PC-9 (cell line): ENCODE measurements at regions not wholly inside any gene's neighbourhood (a gene's known extent, or its start where the extent isn't known, plus 50 kb on each side); places are given as distances from the start of the nearest gene placed in this dataset.

Experiments used
- BruUV-seq: library from RNA; stranded (reverse); fragments of 400-500 nt; replicated peaks from 2 replicates; lab custom pipeline; 2021; lab: Mats Ljungman, UMichigan
- CTCF ChIA-PET: fragments of 300-600 bp; sonication (Branson Sonifier 250); formaldehyde crosslinking; loops from one replicate; lab custom pipeline; 2022; ENCODE audit warnings: antibody characterized with exemption; lab: Charles Lee
- POLR2A ChIA-PET: fragments of 300-600 bp; sonication (Branson Sonifier 250); formaldehyde crosslinking; loops from one replicate; lab custom pipeline; 2022; ENCODE audit warnings: antibody characterized with exemption; ENCODE audit not compliant: unreplicated experiment; lab: Charles Lee
- DNase-seq, 2 experiments: peaks; one replicate each; pipeline versions ENCODE4 v3.0.0 to v3.0.0-alpha.2; 2015 to 2022; ENCODE audit warnings: mixed read lengths in 1 of 2
- H2AFZ ChIP-seq: fragments of 200-600 bp; sonication (generic); 2 replicates; pipeline ENCODE4 v1.8.1; 2017; ENCODE audit warnings: antibody characterized with exemption
- H3F3A ChIP-seq: fragments of 200-600 bp; sonication (generic); 2 replicates; pipeline ENCODE4 v1.8.1; 2017; ENCODE audit warnings: antibody characterized with exemption, mild to moderate bottlenecking, low read depth; ENCODE audit not compliant: insufficient read depth
- H3K27ac ChIP-seq: fragments of 200-600 bp; sonication (generic); 2 replicates; pipeline ENCODE4 v1.6.1; 2016; ENCODE audit warnings: mixed run types
- H3K27me3 ChIP-seq: fragments of 200-600 bp; sonication (generic); 2 replicates; pipeline ENCODE4 v1.6.1; 2016; ENCODE audit warnings: low read depth, mixed run types; ENCODE audit not compliant: insufficient read depth
- H3K36me3 ChIP-seq: fragments of 200-600 bp; sonication (generic); 2 replicates; pipeline ENCODE4 v1.6.1; 2016; ENCODE audit warnings: low read depth, mixed run types
- H3K4me1 ChIP-seq: fragments of 200-600 bp; sonication (generic); replicated peaks from 2 replicates; pipeline ENCODE4 v1.6.1; 2016; ENCODE audit warnings: mixed run types; ENCODE audit not compliant: insufficient read depth
- H3K4me2 ChIP-seq: fragments of 200-600 bp; sonication (generic); 2 replicates; pipeline ENCODE4 v1.6.1; 2017; ENCODE audit warnings: mixed run types
- H3K4me3 ChIP-seq: fragments of 200-600 bp; sonication (generic); 2 replicates; pipeline ENCODE4 v1.6.1; 2016; ENCODE audit warnings: mixed run types
- H3K79me2 ChIP-seq: fragments of 200-600 bp; sonication (generic); 2 replicates; pipeline ENCODE4 v1.6.1; 2017; ENCODE audit warnings: low read depth, mixed run types
- H3K9me2 ChIP-seq: fragments of 200-600 bp; sonication (generic); 2 replicates; pipeline ENCODE4 v1.8.1; 2017; ENCODE audit warnings: mild to moderate bottlenecking; ENCODE audit not compliant: insufficient read depth
- H3K9me3 ChIP-seq: fragments of 200-600 bp; sonication (generic); 2 replicates; pipeline ENCODE4 v1.8.1; 2016; ENCODE audit warnings: low read depth; ENCODE audit not compliant: insufficient read depth
- H4K20me1 ChIP-seq: fragments of 200-600 bp; sonication (generic); 2 replicates; pipeline ENCODE4 v1.8.1; 2017; ENCODE audit not compliant: insufficient read depth
- EZH2 ChIP-seq: fragments of 200-600 bp; sonication (generic); IDR thresholded peaks from 2 replicates; pipeline ENCODE4 v1.8.0; 2017; ENCODE audit warnings: antibody characterized with exemption, low read depth
- intact Hi-C: fragments of 100-400 bp; cut with micrococcal nuclease; formaldehyde crosslinking; loops from one replicate; pipeline ENCODE4 v1.10.0; 2022; ENCODE audit not compliant: unreplicated experiment
- TF ChIP-seq, protein P1 (sequence below): fragments of 200-600 bp; sonication (generic); conservative IDR thresholded peaks from 2 replicates; pipeline ENCODE4 v1.6.1; 2017; ENCODE audit warnings: mixed run types, antibody characterized with exemption, mild to moderate bottlenecking, moderate library complexity

DNA sequence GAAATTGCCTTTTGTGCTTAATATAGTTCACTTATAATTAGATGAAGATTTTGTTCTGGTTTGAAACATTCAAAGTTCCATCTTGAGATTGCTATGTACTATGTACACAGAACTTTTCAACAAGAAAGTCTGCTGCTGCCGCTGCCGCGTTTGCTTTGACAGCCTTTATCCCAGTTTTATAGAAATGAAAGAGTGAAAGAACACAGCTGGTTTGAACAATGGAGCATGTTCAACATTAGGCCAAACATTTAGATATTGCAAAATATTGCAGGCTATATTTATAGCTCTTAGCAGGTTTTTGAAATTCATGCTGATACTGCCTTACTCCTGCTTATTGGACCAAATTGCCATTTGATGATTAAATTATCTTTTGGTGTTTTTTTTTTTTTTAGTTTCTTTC is 299.8 kb upstream of the PRKD1 start:
- peaks cover 46% of the 10 kb centered on the region for H3K4me1 ChIP-seq
- H3K4me2 ChIP-seq: peak overlapping the region; percentile 62
- ChIA-PET POLR2A (interaction anchor here (0.7 kb wide), 1 partner anchor 1126 kb away, joined by 11 read pairs; no protein-coding TSS in a partner anchor), CTCF (interaction anchor here (0.7 kb wide), 1 partner anchor 45 kb away, joined by 9 read pairs; no protein-coding TSS in a partner anchor)
- no peaks in the 10 kb centered on the region for H4K20me1 ChIP-seq
- H3K27ac ChIP-seq: peak overlapping the region; percentile 19; the same call in 1 of the 2 replicates
- intact Hi-C loops: loop anchor here (10.0 kb wide), 1 partner anchor 1563 kb away; no protein-coding TSS in a partner anchor
- H3K79me2 ChIP-seq: no peaks in the 10 kb centered on the region
- DNase-seq: no peak
- no peak overlapping the region; the same call in 1 of the 2 replicates for H3K4me3 ChIP-seq
- no peak overlapping the region for H2AFZ ChIP-seq
- no peaks in the 10 kb centered on the region for H3K36me3 ChIP-seq
- no peaks in the 10 kb centered on the region for H3K9me3 ChIP-seq
- no TSS peak for BruUV-seq
- no peaks in the 10 kb centered on the region for H3K9me2 ChIP-seq
- TF ChIP-seq, protein P1, sequence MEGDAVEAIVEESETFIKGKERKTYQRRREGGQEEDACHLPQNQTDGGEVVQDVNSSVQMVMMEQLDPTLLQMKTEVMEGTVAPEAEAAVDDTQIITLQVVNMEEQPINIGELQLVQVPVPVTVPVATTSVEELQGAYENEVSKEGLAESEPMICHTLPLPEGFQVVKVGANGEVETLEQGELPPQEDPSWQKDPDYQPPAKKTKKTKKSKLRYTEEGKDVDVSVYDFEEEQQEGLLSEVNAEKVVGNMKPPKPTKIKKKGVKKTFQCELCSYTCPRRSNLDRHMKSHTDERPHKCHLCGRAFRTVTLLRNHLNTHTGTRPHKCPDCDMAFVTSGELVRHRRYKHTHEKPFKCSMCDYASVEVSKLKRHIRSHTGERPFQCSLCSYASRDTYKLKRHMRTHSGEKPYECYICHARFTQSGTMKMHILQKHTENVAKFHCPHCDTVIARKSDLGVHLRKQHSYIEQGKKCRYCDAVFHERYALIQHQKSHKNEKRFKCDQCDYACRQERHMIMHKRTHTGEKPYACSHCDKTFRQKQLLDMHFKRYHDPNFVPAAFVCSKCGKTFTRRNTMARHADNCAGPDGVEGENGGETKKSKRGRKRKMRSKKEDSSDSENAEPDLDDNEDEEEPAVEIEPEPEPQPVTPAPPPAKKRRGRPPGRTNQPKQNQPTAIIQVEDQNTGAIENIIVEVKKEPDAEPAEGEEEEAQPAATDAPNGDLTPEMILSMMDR: no peak
- no peak for TF ChIP-seq EZH2
- H3K27me3 ChIP-seq: no peaks in the 10 kb centered on the region
- H3F3A ChIP-seq: peaks cover 23% of the 10 kb centered on the region

DNA sequence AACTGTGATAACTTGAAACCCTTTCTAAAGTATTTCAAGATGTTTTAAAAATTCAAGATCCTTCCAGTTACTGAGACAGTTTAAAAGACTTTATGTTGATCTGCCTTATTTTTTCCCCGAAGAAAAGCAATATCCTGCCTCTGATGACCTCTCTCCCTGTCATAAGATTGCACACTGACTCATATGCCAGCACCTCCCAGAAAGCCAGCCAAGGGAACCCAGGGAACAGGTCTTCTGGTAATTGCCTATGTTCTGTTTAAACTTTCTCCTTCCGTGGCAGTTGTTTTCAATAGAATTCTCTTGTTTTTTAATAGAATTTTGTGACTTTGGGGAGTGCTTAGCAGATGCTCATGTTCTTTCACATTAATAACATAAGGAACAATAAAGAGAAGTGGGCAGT is 300.2 kb upstream of the PRKD1 start:
- Histone ChIP-seq H4K20me1 (no peaks in the 10 kb centered on the region), H3K4me1 (peaks cover 41% of the 10 kb centered on the region), H3F3A (peaks cover 19% of the 10 kb centered on the region), H3K36me3 (no peaks in the 10 kb centered on the region), H3K27ac (peak overlapping the region; percentile 19), H3K79me2 (no peaks in the 10 kb centered on the region), H3K4me2 (peak overlapping the region; percentile 62), H3K9me2 (no peaks in the 10 kb centered on the region), H2AFZ (no peak overlapping the region), H3K4me3 (no peak overlapping the region; the same call in 1 of the 2 replicates), H3K9me3 (no peaks in the 10 kb centered on the region), H3K27me3 (no peaks in the 10 kb centered on the region)
- intact Hi-C loops: loop anchor here (10.0 kb wide), 1 partner anchor 1563 kb away; no protein-coding TSS in a partner anchor
- no peak for TF ChIP-seq EZH2
- TF ChIP-seq, protein P1: no peak
- ChIA-PET POLR2A (interaction anchor here (0.7 kb wide), 1 partner anchor 1126 kb away, joined by 11 read pairs; no protein-coding TSS in a partner anchor), CTCF (interaction anchor here (0.7 kb wide), 1 partner anchor 45 kb away, joined by 9 read pairs; no protein-coding TSS in a partner anchor)
- peak; percentile 12 to 48 for DNase-seq
- BruUV-seq: no TSS peak

DNA sequence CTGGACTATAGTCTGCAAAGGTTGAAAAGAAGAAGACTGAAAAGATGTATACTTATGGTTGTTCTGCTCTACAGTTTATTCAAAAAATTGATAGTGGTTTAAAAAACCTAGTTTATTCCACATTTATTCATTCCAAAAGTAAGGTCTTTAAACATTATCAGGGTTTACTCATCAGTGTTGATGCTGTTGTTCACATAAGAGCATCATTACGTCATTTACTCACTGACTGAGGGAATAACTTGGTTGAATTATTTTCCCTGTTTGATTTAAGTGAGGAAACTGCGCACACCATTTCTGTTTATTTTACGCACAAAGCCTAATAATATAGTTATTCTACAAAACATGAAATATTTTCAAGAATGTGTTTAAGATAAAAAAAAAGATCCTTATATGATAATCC is 303.1 kb upstream of the PRKD1 start:
- TF ChIP-seq, protein P1: no peak
- no peak for TF ChIP-seq EZH2
- no peak overlapping the region for H3K27ac ChIP-seq
- H3K4me1 ChIP-seq: peaks cover 15% of the 10 kb centered on the region
- intact Hi-C loops: no loop called here
- no peaks in the 10 kb centered on the region for H4K20me1 ChIP-seq
- no peaks in the 10 kb centered on the region for H3K36me3 ChIP-seq
- no TSS peak for BruUV-seq
- no peak overlapping the region for H3K4me3 ChIP-seq
- no peaks in the 10 kb centered on the region for H3K9me2 ChIP-seq
- no peaks in the 10 kb centered on the region for H3K27me3 ChIP-seq
- H2AFZ ChIP-seq: no peak overlapping the region
- no peaks in the 10 kb centered on the region for H3F3A ChIP-seq
- ChIA-PET POLR2A (no interaction called here), CTCF (no interaction called here)
- no peak overlapping the region for H3K4me2 ChIP-seq
- no peaks in the 10 kb centered on the region for H3K9me3 ChIP-seq
- no peak for DNase-seq
- H3K79me2 ChIP-seq: no peaks in the 10 kb centered on the region
